T-helper 1 cell treated with Interleukin-12 subunit alpha and Interleukin-12 subunit beta and Interleukin-4 antibody, amounts not matched to agents 30 ng/mL and 1 ng/mL, for 36 hours (primary cell): ENCODE measurements at regions not wholly inside any gene's neighbourhood (a gene's known extent, or its start where the extent isn't known, plus 50 kb on each side); places are given as distances from the start of the nearest gene placed in this dataset.
"Not testable (repeated sequence)": the region's sequence is repeated elsewhere in the genome, so short reads cannot be mapped to it uniquely, and the experiment has no call there.

Experiments used
- intact Hi-C: fragments of 100-400 bp; cut with micrococcal nuclease; formaldehyde crosslinking; loops from one replicate; pipeline ENCODE4 v1.15.1; 2024

DNA sequence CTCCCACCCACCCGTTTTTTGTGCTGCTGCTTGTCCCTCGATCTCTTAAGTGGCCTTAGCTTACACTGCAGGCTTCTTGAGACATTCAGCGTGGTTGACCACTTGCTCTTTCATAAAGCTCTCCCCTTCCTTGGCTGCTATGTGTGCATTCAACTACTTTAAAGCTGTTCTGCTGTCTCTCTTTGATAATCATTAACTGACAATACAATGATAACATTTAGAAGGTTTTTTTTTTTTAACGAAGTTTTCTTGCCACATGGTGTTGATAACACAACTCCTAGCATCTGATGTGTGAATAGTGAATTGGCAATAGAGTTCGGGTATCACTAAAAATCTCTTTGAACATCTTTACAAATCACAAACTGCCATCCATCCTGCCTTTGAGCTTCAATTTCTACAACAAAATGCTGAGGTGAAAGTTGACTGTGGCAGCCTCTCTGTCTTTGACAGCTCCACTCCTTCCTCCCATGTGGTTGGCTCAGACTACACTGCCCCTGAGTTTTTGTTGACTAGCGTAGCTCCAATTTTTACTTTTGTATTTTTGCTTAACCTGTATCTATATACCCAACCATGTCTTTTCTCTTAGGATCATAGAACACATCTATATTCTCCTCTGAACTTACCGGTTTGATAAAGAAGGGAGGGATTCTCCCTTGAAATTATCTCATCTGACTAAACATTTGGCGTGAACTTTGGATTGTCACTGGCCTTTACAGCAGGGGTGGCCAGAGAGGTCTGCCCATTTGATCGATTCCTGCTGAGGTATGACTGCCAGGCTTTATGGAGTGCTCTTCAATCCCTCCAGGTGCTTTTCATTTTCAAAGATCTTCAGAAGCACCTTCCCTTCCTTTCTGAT is 409.4 kb upstream of the CD180 start:
- intact Hi-C loops: no loop called here

DNA sequence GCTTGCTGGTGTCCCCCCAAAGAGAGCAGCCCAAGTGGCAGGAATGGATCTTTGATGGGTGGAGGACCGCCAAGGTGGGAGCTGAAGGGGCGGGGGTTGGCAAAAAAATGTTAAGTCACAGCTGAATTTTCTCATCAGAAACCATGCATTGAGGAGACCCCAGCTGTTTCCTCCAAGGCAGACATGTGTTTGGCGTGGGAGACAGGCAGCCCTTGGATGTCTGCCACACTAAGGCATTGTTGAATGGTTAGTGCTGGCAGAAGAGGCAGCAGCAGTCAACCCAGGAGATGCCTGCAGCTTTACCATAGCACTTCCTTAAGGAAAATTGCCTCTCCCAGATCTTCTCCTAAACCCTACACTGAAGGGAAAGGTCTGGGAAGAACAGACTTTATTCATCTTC is 394.9 kb upstream of the CD180 start:
- intact Hi-C loops: no loop called here

DNA sequence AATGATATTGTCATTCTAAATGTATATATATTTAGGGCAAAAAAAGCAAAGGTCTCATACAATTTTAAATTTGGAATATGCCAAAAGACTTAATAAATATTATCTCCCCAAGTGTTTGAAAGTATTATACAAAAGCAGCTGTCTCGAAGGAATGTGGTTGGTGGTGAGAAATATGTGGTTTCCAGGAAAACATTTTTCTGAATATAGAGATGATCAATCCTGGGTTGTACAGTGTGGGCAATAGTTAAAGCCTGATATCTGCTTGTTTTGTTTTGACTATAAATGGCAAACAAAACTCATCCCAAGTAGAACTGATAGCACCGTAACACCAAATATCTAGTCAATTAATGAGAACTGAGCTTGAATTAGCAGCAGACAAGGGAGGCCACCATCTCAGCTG is 391.8 kb upstream of the CD180 start:
- intact Hi-C loops: no loop called here

DNA sequence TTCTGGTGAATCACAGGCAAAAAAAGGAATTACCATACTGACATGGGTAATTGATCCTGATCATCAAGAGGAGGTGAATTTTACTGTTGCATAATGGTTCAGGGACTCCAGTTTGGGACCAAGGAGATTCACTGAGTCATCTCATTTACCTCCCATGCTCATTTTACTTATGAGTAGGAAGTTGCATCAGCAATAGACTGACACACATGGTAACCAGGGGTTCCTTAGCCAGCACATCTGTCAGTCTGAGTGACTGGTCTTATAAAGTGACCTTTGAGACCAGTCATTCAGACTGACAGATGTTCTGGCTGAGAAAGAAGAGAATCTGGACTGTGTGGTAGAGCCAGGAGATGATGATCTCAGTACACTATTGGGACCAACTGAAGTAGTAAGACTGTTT is 384.6 kb upstream of the CD180 start:
- intact Hi-C loops: no loop called here

DNA sequence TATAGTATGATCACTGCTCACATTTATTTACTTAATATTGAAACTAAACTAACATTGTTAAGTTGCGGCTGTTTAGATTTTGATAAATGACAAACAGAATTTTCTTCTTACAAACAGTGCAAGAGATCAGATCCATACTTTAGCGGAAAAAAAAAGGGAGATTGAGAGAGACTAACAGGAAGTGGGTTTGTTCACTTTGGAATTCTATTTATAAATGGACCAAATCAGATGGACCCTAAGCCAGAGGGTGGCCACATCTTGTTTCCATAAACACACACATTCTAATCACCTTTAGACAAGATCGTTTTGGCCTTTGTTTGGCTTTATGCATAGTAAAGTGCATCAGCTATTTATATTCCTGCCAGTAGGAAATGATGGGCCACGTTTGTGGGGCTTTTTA is 381.4 kb upstream of the CD180 start:
- intact Hi-C loops: no loop called here

DNA sequence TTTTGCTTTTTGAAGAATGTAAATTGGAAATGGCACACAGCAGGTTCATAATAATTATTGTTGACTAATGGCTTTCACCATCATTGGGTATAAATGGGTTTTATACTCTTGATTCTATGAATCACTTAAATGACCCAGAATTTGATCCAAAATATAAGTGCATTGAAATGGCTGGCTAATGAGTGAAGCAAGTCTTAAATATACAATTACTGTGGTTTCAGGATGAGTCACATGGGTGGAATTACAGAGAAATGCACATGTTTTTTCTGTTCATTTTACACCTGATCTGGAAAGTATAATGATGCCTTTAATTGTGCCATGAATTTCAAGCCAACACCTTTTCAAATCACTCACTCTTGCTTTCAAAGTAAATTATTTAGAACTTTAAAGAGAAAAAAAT is 380.8 kb upstream of the CD180 start:
- intact Hi-C loops: no loop called here

DNA sequence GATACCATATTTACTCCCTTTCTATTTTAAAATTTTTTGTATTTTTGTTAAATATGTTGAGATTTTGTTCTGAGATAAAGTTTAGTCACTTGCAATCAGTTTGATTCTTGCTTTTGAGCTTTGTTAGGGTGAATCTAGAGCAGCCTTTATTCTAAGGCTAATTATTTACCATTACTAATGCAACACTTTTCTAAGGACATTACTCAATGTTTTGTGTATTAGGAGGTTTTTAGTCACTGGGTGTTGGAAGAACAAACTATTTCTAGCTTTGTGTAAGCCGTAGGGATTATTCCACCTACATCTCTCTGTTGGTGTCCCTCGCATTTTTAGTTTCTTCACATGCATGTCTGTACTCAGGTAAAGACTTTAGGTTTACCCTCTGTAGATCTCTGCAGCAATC is 379.5 kb upstream of the CD180 start:
- intact Hi-C loops: no loop called here

DNA sequence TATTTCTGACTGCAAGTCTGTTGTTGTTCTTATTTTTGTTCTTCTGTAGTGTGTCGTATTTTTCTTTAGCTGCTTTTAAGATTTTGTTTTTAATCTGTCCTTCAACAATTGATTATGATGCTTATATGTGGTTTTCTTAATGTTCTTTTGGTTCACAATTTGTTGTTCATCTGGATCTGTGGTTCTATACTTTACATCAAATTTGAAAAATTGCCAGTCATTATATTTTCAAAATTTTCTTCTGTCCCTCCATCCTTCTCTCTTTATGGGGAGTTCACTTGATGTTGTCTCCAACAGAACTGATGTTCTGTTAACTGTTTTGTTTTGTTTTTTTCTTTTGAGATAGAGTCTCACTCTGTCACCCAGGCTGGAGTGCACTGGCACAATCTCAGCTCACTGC is 378.5 kb upstream of the CD180 start:
- intact Hi-C loops: no loop called here

DNA sequence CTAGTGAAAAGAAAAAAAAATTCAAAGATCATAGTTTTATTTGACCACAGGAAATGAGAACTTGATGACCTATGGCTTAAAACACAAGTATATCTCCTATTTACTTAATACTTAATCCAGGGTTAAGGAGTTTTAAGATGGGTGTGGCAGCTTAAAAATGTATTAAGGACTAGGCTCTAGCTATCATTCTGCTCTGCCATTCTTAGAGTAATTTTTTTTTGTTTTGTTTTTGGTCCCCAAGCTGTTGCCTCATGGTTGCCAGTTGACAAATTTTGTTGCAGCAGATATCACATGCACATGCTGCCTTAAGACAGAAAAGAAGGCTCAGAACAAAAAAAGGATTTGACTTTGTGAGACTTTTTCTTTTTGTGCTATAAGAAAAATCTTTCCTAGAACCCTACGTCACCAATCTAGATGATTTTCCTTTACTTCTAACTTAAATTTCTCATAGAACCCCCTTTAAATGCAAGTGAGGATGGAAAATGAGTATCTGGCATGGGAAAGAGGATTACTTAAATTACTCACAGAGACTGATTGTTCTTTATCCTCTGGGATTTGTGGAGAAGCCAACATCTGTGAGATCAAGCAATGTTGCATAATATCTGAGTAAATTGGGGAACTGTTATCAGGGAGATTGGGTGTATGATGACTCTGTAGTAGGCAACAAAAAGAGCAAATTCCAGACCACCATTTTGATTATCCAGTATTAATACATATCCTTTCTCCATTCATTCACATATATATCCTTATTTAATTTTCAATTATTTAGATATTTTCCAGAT is 364.7 kb upstream of the CD180 start:
- intact Hi-C loops: no loop called here

DNA sequence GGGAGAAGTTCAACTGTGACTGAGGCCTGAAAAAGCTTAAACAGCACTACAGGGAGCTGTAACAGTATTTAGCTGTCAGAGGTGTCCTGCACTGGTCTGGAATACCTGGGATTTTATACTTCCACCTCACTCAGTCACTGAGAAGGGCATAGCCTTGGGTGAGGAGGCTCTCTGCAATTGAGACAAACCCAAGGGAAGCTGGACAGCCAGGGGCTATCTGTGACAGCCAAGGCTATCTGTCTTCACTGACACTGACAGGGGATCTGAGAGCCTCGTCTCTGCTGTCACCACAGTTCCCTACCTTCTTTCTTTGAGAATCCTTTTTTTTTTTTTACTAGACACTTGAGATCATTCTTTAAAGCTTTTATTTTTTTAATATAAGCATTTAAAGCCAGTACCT is 356.2 kb upstream of the CD180 start:
- intact Hi-C loops: no loop called here

DNA sequence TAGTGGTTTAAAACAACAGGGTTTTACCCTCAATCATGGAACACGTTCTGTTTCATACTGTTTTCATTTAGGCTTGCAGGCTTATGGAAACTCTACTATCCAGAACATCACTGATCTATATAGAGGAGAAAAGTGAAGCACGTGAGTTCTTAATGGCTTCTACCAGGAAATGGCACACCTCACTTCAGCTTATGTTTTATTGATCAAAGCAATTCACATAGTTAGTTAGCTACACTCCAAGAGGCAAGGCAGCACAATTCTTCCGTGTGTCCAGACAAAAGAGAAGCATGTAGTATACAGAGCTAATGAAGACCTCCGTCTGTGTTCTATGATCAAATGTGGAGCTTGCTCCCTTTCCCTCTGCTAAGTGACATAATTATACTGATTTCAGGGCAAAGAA is 353.3 kb upstream of the CD180 start:
- intact Hi-C loops: no loop called here

DNA sequence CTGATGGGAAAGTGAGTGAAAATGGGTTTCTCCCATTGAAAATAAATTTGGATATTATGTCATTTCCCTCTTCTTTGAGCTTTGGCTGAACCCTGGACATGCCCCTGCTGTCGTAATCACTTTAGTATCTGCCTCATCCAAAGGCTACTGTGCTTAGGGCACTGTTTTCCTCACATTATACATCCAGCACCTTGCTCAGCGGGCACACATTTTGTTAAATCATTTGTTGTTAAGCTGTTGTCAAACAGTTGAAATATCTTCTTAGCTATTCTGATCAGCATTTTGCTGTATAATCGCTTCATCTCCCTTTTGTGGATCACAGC is 352.7 kb upstream of the CD180 start:
- intact Hi-C loops: no loop called here

DNA sequence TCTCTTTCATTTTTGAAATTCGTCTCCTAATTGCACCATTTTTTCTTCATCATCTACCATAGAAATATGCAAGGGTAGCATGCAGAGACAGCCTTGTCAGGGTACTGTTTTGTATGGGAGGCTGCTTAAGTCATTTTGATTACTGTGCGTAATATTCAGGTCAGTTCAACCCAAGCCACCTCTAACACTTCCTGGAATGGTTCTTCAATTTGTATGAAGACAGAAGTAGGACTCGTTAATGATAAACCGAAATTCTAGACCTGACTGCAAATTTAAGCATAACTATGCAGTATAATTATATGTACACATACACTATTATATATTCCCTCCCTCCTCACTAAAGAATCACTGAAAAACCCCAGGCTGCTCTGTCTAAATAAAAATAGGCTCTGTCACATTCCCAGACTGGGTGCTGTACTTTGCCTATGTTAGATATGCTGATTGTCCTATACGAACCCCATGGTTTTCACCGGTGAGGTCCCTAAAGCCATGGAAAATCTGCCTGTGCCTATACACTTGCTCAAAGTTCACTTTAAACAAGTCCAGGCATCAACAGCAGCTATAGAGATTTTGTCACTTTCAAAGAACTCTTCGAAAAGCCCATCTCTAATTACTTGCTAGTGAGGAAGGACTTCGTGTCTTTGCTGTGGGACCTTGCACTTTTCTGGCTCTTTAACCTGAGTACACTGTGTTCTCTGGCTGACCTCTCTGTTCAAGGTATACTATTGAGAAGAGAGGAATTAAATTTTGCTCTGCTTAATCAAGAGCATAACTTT is 352.1 kb upstream of the CD180 start:
- intact Hi-C loops: no loop called here

DNA sequence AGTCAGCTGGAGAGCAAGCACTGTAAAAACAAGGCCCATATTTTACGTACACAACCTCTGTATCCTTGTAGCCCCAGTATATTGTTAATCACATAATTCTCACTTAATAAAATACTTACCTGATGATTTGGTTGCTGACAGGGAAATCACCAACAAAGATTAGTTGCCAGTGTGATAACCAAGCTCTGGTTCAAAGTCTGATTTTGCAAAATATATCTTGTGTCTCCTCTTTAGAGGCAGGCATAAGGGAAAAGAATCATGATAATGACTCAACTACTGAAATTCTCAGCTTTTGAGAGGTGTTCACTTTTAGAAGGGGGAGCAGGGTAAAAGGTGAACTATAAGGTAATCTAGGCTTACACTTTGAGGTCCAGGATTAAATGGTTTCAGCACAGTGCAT is 351.1 kb upstream of the CD180 start:
- intact Hi-C loops: no loop called here

DNA sequence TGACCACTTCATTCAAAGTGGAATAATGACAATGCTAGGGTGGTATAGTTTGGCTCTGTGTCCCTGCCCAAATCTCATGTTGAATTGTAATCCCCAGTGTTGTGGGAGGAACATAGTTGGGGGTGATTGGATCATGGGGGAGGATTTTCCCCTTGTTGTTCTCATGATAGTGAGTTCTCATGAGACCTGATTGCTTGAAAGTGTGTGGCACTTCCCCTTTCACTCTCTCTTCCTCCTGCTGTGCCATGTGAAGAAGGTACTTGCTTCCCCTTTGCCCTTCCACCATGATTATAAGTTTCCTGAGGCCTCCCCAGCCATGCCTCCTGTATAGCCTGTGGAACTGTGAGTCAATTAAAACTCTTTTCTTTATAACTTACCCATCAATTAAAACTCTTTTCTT is 348.3 kb upstream of the CD180 start:
- intact Hi-C loops: not testable (repeated sequence)

DNA sequence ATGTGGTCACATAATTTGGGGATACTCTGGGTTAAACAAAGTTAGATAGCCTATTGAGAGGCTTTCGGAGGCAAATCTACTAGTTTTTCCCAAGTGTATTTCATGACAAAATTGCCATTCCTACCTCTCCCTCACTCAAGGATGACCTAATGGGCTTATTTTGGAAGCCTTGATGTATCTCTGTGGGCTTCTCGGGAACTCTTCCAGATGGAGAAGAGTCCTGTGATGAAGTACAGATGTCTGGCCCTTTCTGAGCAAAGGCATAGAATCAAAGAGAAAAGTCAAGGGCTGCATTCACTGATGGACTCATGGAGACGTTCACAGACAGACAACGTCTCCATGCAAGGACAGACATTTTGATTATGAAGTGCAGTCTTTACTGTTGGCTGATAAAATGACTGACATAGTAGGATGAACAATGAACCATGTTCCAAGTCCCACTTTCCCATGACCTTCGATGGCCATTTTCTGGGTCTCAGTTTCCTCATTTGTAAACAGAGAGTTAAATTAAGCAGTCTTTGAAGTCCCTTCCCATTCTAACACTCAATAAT is 347.2 kb upstream of the CD180 start:
- intact Hi-C loops: no loop called here

DNA sequence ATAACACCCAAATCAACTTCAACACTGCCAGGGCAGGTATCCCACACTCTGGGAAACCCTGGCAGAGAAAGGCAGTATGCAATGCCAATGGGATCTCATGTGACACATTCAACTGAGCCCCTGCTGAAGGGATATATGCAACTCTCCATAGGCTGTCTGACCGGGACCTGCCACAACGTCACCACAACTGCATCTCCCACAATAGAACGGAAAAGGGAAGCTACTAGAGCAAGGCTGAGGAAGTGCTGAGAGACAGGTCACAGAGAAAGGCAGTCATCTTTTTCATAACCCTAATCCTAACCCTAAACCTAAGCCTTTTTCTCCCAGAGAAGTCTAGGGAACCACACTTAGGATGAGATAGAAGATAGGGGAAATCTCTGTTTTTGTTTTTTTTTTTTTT is 345.9 kb upstream of the CD180 start:
- intact Hi-C loops: no loop called here

DNA sequence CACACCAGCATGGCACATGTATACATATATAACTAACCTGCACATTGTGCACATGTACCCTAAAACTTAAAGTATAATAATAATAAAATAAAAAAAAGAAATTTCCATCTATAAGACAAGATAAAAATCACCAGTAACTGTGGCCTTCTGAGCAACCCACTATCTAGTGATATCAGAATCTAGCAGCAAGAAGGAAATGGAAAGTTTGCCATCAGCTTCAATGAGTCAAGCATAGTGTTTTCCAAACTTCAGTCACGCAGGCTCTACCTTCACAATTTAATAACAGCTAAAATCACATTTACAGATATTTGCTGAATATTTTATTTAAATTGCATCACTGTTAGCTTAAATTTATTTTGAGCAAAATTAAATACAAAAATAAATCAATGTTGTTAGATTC is 345.3 kb upstream of the CD180 start:
- intact Hi-C loops: no loop called here

DNA sequence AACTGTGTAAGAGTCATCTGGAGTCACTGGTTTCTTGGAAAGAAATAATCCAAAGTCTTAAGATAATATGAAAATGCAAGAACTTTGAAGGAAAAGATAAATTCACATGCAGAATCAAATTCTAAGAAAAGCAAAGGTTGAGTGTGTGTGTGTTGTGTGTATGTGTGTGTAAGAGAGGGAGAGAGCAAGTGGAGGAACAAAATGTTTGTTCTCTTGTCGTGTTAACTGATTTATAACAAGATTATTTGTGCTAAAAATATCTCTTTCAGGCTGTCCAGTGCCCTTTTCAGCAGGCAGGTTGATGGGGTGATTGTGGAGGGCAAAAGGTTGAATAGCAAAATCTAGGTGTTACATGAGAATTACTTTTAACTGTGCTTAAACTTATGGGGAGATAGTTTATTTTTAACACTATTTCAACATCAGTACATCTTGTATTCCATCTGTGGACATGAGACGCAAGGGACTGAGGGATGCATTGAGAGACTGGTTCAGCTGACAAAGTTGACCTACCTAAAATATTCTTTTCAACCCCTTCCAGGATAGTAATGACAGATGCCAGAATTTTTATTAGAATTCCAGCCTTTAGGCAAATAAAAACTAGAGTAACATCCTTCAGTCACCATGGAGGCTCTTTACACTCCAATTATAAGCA is 342.4 kb upstream of the CD180 start:
- intact Hi-C loops: no loop called here

DNA sequence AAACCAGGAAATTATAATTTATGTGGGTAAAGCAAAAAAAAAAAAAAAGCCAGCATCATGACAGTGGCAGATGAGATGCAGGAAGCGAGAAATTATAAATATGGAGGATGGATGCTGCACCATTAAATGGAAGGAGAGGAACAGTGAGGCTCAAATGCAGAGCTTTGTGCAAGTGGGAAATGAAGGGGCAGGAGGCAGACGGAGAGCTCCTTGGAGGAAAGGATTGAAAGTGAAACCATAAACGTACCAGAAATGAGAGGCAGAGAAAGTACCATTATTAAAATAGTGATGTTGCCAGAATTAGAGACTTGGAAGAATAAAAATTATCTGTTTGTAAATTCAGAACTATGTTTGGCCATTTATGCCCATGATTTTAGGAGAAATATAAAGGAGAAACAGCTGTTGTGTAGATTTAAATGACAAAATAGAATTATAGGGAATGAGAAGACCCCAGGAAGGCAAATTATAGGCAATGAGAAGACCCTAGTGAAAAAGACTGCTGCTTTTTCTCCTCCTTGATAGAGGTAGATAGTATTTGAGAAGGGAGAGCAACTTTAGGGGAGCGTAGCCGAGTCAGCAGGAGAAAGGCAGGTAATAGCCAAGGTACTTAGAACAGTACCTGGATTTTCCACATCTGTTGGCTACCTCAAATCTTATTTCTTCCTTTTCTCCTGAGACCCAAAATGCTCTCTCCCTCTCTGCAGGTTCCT is 341.0 kb upstream of the CD180 start:
- intact Hi-C loops: loop anchor here (2.0 kb wide), 1 partner anchor 23 kb away; no protein-coding TSS in a partner anchor

DNA sequence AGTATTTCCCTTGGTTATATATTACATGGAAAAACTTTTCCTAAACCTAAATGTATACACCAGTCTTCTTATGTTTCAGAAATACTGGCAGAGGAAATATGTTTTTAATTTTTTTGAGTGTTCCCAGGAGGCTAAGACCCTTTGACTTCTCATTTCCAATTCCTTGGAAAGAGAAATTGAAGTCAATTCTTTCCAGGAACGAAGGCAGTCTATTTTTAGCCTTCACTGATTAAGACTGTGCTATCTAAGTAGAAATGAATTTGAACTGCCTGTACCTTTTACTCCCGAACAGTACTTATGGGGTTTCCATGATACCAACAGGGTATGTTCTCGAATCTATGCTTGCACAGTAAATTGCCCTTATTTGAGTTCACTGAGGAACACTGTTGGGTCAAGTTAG is 340.3 kb upstream of the CD180 start:
- intact Hi-C loops: loop anchor here (2.0 kb wide), 1 partner anchor 22 kb away; no protein-coding TSS in a partner anchor
